C4-2B (cell line): ENCODE measurements at regions not wholly inside any gene's neighbourhood (a gene's known extent, or its start where the extent isn't known, plus 50 kb on each side); places are given as distances from the start of the nearest gene placed in this dataset.

Experiments
- CTCF ChIP-seq: fragments of 450-650 bp; conservative IDR thresholded peaks from 2 replicates; pipeline ENCODE4 v1.5.1; 2017; ENCODE audit warnings: mild to moderate bottlenecking
- ZFX ChIP-seq: fragments of 450-650 bp; IDR thresholded peaks from 2 replicates; pipeline ENCODE4 v1.6.1; 2017

- no peak for TF ChIP-seq CTCF
- TF ChIP-seq ZFX: no peak
These were observed 111.2 kb upstream of the ZNF827 start for GRCh38 chr4:146049802-146050201.
